GM23338 (cell line): ENCODE measurements at regions not wholly inside any gene's neighbourhood (a gene's known extent, or its start where the extent isn't known, plus 50 kb on each side); places are given as distances from the start of the nearest gene placed in this dataset.

Source experiments
- CREB1 ChIP-seq: fragments of 250-450 bp; sonication (Bioruptor Pico); IDR thresholded peaks from 2 replicates; pipeline ENCODE4 v1.5.0; 2020; ENCODE audit warnings: low read depth, mild to moderate bottlenecking, moderate library complexity
- CTCF ChIP-seq, 2 experiments: fragments of 200-600 bp in 1 of 2; sonication (generic) in 1 of 2; conservative IDR thresholded peaks; 2 replicates each; pipeline versions ENCODE4 v1.5.1 to v1.6.1; 2016 to 2017; ENCODE audit warnings: antibody characterized with exemption in 2 of 2, low read depth in 2 of 2, mild to moderate bottlenecking in 2 of 2, moderate library complexity in 1 of 2
- EZH2 ChIP-seq: fragments of 200-600 bp; sonication (generic); IDR thresholded peaks from one replicate; pipeline ENCODE4 v1.8.0; 2017; ENCODE audit warnings: antibody characterized with exemption, mild to moderate bottlenecking, low read depth; ENCODE audit not compliant: unreplicated experiment
- EZH2phosphoT487 ChIP-seq: fragments of 200-600 bp; sonication (generic); IDR thresholded peaks from one replicate; pipeline ENCODE4 v1.8.1; 2018; ENCODE audit warnings: antibody characterized with exemption; ENCODE audit not compliant: unreplicated experiment
- JUNB ChIP-seq: IDR thresholded peaks from one replicate; pipeline ENCODE4 v1.6.1; 2016; ENCODE audit warnings: antibody characterized with exemption; ENCODE audit not compliant: unreplicated experiment
- NANOG ChIP-seq: IDR thresholded peaks from 2 replicates; pipeline ENCODE4 v1.6.1; 2016; ENCODE audit warnings: antibody characterized with exemption, borderline replicate concordance
- POLR2AphosphoS5 ChIP-seq: IDR thresholded peaks from 2 replicates; pipeline ENCODE4 v1.6.1; 2016; ENCODE audit warnings: antibody characterized with exemption, low read depth
- REST ChIP-seq: IDR thresholded peaks from one replicate; pipeline ENCODE4 v1.6.1; 2018; ENCODE audit warnings: antibody characterized with exemption; ENCODE audit not compliant: unreplicated experiment
- STAT1 ChIP-seq: IDR thresholded peaks from one replicate; pipeline ENCODE4 v1.6.1; 2016; ENCODE audit warnings: antibody characterized with exemption; ENCODE audit not compliant: unreplicated experiment
- ZNF114 ChIP-seq: fragments of 250-450 bp; sonication (Bioruptor Pico); IDR thresholded peaks from 2 replicates; pipeline ENCODE4 v1.5.0; 2020; ENCODE audit warnings: mild to moderate bottlenecking, moderate library complexity
- ZNF331 ChIP-seq: fragments of 250-450 bp; sonication (Bioruptor Pico); IDR thresholded peaks from 2 replicates; pipeline ENCODE4 v1.5.0; 2020; ENCODE audit warnings: low read depth, mild to moderate bottlenecking, moderate library complexity
- ZNF462 ChIP-seq: fragments of 250-450 bp; sonication (Bioruptor Pico); IDR thresholded peaks from 2 replicates; pipeline ENCODE4 v1.5.0; 2020; ENCODE audit warnings: mild to moderate bottlenecking, moderate library complexity
- TF ChIP-seq, protein P1 (sequence below): IDR thresholded peaks from 2 replicates; pipeline ENCODE4 v1.6.1; 2016; ENCODE audit warnings: antibody characterized with exemption

GRCh38 chr9:109992293-109992692 lies 212.3 kb downstream of the PALM2AKAP2 start:
- TF ChIP-seq CTCF (conservative IDR thresholded peaks at IDR 0.05; ENCODE audit: low read depth in 2 of 2) (no peak), EZH2phosphoT487 (no peak), EZH2 (no peak), CREB1 (no peak), POLR2AphosphoS5 (no peak), JUNB (no peak), REST (no peak), ZNF114 (CRISPR knock-in tag) (no peak), NANOG (no peak), STAT1 (no peak), ZNF331 (CRISPR knock-in tag) (no peak), ZNF462 (CRISPR knock-in tag) (no peak)
- TF ChIP-seq, protein P1, sequence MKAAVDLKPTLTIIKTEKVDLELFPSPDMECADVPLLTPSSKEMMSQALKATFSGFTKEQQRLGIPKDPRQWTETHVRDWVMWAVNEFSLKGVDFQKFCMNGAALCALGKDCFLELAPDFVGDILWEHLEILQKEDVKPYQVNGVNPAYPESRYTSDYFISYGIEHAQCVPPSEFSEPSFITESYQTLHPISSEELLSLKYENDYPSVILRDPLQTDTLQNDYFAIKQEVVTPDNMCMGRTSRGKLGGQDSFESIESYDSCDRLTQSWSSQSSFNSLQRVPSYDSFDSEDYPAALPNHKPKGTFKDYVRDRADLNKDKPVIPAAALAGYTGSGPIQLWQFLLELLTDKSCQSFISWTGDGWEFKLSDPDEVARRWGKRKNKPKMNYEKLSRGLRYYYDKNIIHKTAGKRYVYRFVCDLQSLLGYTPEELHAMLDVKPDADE = no peak
